K562 (cell line): ENCODE measurements at regions not wholly inside any gene's neighbourhood (a gene's known extent, or its start where the extent isn't known, plus 50 kb on each side); places are given as distances from the start of the nearest gene placed in this dataset.

Experiments used
- EP300 ChIP-seq: IDR thresholded peaks from 2 replicates; pipeline ENCODE4 v1.6.1; 2012; ENCODE audit warnings: low read length, improper control_type of control experiment
- REST ChIP-seq, 2 experiments: fragments of 450-650 bp; formaldehyde crosslinking in 1 of 2; IDR thresholded peaks; 2 replicates each; pipeline versions ENCODE4 v1.4.0 to v1.6.1; 2014 to 2020; ENCODE audit warnings: mild to moderate bottlenecking in 2 of 2, borderline replicate concordance in 1 of 2, low read depth in 1 of 2

GRCh38 chr6:14265049-14266021 is 147.8 kb downstream of the CD83 start:
- TF ChIP-seq REST (IDR thresholded peaks at IDR 0.05; ENCODE audit: borderline replicate concordance) (no peak), REST (CRISPR knock-in tag; IDR thresholded peaks at IDR 0.05; ENCODE audit: low read depth) (no peak), EP300 (no peak)
